GM21576 (cell line): ENCODE measurements at regions not wholly inside any gene's neighbourhood (a gene's known extent, or its start where the extent isn't known, plus 50 kb on each side); places are given as distances from the start of the nearest gene placed in this dataset.
"Not testable (repeated sequence)": the region's sequence is repeated elsewhere in the genome, so short reads cannot be mapped to it uniquely, and the experiment has no call there.

Experiments
- ATAC-seq: cut with Tn5 transposase; IDR thresholded peaks from one replicate; pipeline ENCODE4 v1.9.1; 2021; ENCODE audit warnings: mild to moderate bottlenecking, moderate library complexity; ENCODE audit not compliant: unreplicated experiment

DNA sequence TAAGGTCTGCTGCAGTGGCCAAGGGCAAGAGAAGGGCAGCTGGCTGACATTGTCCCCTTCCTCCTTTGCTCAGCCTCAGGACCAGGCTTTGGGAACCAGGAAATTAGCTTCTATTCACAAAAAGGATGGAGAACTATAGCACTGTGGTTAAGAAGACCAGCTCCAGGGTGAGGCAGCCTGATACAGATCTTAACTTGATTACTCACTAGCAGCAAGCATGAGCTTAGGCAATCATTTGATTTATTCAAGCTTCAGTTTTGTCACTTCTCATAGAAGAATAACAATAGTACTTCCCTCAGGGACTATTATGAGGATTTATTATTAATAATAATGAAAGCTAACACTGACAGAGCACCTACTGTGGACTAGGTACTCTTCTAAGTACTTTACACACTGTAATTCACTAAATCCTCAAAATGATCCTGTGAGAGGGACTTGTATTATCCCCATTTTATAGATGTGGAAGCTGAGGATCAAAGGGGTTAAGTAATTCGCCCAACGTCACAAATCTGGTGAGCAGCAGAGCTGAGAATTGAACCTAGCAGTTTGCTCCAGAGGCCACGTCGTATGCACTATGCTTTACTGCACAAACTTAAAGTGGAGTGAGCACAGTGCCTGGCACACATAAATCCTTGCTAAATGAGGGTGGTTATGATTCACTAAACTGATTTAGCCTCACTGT is 130.4 kb upstream of the PAK3 start:
- ATAC-seq = no peak

DNA sequence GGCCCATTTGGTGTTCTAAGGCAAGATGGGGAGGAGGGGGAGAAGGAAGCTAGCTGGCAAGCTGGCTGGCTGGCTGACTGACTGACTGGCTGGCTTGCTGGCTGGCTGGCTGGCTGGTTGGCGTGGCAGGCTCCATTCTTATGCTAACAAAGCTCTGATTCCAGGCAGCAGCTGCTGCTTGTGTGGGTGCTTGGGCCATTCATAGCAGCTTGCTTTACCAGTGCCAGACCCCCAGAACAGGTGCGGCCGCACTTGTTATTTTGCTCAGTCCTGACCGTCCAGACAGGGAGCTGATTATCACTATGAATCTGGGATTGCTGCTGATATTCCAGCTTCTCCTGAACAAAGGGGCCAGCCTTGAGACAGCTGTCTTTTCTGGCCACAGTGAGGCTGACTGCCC is 131.2 kb upstream of the PAK3 start:
- no peak for ATAC-seq

DNA sequence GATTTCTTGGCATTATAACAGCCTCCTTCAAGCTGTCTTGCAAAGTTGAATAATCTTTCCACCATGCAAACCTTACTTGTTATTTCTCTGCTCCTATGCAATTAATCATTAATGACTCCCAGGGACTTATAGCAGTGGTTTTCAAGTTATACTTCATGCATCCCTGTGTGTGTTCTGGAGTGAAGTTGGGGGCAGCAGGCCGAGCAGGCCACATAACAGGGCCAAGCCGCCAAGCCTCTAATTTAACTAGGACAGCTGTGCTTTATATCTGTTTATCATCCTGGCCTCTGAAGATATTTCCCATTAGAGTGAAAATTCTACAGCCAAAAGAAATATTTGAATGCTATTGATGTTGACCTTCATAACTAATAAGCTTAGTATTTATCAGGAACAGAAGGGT is 133.5 kb upstream of the PAK3 start:
- ATAC-seq = no peak

DNA sequence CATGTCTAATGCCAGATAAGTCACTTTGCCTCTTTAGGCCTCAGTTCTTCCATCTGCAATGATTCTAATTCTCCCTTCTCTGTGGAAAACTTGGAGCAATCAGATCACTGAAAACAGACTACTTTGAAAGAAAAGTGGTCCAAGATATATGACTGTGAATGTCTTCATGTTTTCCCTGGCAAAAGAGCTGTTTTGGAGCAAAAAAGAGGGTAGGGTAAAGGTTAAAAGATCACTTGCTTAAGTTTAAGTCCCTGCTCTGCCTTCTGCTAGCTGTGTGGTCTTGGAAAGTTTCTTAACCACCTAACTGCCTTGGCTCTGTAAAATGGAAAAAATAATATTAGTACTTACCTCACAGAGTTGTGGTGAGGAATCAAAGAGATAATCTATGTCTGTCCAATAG is 140.3 kb upstream of the PAK3 start:
- no peak for ATAC-seq

DNA sequence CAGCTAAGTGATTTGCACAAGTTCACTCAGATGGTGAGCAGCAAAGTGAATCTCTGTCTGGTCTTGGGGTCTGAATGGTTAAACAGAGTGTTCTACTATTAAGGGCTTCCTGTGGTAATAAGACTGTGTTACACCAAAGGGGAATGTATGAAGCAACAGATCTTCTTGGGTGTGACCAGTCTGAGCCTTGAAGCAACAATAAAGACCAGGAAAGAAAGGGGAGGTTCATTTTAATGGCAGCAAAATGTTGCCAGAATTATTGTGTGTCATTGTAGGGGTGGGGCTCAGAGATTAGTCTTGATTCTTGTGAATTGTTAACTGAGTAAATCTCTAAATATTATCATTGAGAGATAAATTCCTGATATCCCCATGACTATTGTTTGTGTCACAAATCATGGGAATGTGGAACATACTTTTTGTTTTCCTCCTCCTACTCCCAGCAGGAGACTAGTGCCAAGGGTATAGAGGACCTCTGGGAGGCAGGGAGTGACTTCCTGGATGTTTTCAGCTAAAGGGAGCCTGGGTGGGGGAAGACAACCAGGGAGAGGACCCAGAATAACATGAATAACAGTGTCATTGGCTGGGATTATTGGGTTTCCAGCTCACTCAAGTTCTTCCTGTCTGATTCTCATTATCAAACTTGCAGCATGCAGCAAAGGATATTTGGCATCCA is 141.4 kb upstream of the PAK3 start:
- ATAC-seq = no peak

DNA sequence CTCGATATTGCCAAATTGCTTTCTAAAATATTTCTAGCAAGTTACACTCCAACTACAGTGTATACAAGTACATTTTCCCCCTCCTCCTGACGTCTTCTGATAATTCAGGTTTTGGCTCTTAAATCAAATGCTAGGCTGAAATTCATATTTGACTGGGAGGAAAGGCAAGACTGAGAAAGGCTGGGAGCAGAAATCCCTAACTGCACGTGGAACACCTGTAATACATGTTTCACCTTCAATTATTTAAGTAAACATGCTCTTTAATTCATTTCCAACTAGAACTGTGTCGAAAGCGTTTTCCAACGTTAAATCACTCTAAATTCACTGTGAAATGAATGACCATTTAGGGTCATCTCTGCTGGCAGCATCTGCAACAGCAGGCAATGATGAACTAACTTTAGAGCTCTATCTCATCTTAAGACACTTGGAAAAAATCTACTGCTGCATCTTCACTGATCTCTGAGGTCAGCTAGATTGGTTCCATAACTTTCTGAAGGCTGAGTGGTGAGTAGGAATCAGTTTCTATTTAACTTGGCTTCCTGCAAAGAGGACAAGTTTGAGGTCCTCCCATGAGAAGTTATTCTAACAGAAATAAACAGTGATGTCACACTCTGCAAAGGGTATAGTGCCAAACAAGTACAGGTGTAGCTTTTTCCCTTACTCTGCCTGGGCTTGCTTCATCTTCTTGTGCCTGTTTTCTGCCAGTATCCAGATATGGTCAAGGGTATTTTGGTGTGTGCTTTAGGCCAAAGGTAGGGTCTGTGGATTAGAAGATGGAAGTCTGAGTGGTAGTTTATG is 144.3 kb upstream of the PAK3 start:
- ATAC-seq = no peak

DNA sequence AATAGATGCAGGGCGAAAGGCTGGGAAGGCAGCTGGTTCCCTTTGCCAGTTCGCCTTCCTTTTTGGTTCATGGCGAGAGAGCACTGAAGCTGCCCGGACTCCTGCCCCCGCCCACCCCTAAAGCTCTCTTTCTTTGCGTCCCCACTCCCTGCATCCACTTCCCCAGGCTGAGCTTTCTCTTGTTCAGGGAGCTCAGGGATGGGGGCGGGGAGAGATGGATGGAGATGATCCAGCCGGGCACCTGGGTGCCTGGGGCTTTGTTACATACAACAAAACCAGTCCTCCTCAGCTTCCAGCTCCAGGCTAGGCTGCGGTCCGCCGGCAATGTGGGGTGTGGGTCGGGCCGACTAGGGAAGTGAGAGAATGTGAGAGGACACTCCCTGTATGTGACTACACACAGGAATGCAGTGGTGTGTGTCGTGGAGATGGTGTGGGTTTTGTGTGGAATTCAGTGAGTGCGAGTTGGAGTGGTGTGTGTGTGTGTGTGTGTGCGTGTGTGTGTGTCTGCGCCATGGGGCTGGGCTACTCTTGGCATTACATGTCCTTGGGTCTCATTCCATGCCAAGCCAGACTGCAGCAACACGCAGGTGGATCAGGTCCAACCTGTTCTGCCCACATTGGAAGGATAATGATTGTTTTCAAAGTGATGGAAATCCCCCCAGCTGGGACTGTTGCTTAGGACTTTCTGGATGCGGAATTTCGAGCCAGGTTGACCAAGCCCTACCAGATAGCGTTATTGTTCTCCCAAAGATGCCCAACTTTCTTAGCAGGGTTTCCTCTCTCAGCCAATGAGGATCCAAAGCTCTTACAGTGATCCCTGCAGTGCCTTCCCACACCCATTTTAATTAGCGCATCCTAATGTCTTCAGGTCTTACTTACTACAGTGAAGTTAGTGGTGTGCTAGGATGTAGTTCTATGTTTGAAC is 149.4 kb upstream of the CHRDL1 start:
- no peak for ATAC-seq

DNA sequence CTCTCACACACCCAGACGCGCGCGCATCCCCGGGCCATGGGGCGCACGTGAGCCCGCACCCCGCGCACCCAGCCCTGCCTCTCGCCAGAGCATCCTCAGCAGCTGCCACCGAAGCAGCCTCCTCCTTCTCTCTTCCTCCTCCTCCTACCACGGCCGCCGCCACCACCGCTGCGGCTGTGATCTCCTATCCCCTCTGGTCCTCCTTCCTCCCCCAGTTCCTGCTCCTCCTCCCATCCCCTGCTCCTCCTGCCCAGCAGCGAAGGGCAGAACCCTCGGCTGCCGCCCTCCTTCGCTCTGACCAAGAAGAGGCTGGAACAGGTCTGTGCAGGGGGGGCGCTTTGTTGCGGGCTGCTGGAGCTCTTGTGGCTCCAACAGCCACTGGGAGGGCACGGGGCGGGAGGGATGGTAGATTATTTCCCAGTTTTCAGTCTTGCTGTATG is 148.7 kb upstream of the CHRDL1 start:
- no peak for ATAC-seq

DNA sequence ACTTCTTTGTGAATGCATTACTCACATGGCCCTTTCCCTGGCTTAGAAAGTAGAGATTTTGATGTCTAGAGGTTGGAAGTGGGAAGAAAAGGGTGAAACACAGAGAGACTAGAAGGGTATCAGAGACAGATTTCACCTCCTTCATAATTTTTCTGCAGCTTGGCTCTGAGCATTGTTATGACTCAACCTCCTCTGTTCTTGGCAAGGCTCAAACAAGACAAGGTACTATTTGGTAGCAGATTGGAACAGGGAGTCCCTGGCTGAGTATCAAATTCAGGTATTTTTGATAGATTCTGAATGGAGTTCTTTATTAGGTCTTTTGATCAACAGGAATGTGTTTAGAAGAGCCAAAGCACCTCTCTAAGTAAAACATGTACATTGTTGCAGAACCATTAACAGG is 146.3 kb upstream of the CHRDL1 start:
- ATAC-seq = no peak

DNA sequence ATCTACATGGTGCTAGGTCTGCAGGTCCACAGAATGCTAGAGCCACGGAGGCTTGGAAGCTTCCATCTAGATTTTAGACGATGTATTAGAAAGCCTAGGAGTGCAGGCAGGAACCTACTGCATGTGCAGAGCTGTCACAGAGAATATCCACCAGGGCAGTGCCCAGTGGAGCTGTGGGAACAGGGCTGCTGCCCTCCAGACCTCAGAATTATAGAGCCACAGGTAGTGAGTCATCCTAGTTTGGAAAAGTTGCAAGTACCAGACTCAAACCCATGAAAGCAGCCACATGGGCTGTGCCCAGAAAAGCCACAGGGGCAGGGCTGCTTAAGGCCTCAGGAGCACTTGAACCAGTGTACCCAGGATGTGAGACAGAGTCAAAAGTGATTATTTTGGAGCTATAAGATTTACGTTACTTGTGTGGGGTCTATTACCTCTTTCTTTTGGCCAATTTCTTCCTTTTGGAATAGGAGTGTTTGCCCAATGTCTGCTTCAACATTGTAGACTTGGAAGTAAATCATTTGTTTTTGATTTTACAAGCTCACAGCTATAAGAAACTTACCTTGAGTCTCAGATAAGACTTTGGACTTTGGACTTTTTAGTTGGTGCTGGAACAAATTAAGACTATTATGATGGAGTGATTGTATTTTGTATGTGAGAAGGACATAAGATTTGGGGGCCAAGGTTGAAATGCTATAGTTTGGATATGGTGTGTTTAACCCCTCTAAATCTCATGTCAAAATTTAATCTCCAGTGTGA is 143.5 kb upstream of the CHRDL1 start:
- ATAC-seq = no peak

DNA sequence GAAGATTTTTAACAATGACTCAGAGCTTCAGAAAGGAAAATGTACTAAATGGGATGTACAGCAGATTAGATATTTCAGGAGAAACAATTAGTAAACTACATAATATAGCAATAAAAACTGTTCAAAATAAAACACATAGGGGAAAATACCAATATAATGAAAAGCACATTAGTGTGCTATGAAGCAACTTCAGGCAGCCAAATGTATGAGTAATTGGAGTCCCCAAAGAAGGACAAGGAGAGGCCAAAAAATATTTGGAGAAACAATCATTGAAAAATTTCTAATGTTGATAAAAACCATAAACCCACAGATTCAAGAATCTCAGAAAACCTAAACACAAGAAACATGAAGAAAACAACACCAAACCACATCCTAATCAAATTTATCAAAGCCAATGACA is 129.3 kb upstream of the CHRDL1 start:
- ATAC-seq = no peak

DNA sequence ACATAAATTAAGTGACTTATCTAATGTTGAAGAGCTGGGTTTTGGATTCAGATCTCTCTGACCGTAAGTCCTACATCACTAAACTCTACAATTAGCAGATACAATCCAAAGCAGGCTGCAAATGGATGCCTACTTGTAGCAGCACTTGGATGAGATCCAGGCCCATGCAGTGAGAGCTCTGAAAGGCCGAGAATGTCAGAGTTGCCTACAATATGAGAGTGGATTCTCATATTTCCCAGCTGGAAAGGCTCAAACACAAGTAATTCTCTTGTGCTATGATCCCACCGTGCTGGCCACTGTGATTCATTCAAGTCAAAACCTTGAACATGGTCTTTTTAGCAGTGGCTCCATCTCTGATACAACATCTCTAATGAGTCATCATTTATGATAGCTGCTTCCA is 125.4 kb upstream of the CHRDL1 start:
- ATAC-seq = no peak

DNA sequence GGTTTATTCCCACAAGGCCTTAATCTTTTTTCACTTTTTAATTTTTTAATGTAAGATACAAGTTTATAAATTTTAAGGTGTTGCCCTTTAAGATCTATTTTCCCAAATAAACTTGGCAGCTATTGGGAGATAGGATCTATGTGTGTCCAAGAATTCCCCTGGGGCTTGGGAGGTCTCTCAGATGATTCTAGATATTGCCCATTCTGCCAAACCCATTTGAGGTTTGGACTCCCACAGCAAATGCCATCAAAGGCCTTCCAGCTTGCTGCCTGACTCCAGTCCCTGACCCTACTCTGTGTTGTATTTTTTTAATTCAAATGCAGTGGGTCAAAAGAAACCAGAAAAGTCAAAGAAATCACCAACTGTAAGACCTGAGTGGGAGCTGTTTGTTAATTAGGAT is 120.0 kb upstream of the CHRDL1 start:
- no peak for ATAC-seq

DNA sequence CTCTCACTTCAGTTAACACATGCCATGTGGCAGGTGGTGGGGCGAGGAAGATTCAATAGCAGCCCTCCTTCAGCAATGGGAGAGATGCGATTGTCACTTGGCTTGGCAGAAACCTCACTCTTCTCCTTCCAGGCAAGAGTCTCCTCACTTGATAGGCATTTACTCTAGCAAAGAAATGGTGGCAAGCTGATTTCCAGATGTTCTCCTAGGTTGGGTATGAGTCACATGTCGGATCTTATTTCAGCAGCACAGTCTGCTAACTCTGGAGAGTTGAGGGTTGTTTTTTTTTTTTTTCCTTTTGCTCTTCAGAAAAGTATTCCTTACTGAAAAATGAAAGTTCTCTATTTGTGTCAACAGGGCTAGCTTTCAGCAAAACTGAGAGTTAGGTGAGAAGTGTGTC is 119.5 kb upstream of the CHRDL1 start:
- ATAC-seq = no peak

DNA sequence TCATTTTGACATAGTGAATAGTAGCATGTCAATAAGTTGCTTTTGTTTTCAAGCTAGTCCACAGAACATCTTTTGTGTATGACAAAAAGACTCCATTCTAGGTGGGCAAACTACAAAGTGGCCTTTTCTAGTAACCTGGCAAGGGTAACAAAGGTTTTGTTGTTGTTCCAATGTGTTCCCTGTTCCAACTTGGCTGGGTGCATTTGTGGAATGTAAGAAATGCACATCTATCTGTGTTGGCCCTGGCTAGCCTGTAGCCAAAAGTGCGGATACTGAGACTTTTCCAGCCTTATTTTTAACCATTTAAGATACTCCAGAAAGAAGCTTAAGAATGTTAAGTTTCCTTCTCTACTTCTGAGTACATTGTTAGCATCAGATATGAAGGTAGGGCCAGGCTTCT is 118.7 kb upstream of the CHRDL1 start:
- no peak for ATAC-seq

DNA sequence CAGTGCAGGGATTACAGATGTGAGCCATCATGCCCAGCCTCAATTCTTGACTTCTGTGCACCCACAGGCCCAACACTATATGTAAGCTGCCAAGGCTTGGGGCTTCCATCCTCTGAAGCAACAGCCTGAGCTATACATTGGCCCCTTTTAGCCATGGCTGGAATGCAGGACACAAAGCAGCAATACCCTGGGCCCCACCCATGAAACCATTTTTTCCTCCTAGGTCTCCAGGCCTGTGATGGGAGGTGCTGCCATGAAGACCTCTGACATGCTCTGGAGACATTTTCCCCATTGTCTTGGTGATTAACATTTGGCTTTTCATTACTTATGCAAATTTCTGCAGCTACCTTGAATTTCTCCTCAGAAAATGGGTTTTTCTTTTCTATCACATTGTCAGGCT is 109.1 kb upstream of the CHRDL1 start:
- not testable (repeated sequence) for ATAC-seq

DNA sequence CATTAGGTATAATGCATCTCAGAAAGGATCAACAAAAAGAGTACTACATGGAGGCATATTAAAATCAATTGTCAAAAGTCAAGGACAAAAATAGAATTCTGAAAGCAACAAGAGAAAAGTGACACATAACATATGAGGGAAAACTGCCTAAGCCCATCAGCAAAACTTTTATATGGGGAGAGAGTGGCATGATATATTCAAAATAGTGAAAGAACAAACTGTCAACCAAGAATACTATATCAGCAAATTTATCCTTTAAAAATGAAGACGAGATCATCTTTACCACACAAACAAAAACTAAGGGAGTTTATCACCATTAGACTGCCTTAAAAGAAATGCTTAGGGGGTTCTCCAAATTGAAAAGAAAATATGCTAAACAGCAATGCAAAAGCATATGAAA is 86.4 kb upstream of the CHRDL1 start:
- no peak for ATAC-seq

DNA sequence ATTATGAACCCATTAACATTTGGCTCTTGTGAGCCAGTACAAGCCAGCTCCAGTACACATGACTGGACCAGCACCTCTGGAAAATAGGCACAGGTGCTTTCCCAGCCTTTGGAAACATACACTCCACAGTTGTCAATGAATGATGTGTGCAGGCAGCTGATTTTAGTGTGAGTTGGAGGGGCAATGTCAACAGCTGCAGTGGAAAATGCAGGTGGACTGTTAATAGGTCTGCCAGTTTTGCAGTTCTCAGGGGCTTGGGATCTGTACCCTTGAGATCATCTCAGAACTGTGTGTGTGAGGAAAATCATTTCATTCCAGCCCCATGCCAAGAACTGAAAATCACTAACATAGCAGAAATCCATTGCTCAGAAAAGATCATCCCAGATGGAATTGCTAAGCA is 81.7 kb upstream of the CHRDL1 start:
- ATAC-seq = no peak

DNA sequence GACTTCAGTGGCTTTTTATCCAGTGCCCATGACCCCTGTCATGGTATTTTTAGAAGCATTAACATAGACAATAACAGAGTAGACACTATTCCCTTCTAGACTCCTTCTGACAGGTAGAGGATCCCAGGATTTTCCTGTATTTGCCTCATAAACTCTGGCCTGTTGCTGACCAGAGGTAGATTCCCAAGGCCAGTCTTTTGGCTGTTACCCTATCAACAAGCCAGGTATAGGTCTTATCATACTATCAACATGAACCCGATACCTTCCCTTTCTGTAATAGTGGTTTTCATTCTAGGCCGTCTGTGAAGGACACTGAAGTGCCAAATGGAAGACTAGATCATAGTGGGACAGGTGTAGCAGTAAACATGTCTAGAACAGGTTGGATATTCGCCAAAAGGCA is 76.2 kb upstream of the CHRDL1 start:
- ATAC-seq = no peak

DNA sequence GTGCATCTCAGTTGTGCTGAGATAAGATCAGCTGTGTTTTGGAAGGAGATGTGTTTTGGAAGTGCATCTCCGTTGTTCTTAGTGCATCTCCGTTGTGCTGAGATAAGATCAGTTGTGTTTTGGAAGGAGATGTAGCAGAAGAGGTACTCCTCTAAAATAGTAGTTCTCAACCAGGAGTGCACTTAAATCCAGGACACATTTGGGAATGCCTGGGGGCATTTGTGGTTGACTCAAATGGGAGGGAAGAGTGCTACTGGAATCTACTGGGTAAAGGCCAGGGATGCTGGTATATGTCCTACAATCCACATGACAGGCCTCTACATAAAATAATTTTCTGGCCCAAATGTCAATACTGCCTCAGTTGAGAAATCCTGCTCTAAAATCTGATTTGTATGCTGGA is 70.8 kb upstream of the CHRDL1 start:
- ATAC-seq = no peak
